ENCODE measurements at regions not wholly inside any gene's neighbourhood (a gene's known extent, or its start where the extent isn't known, plus 50 kb on each side); places are given as distances from the start of the nearest gene placed in this dataset.

- no peak for TF ChIP-seq CTCF (IDR thresholded peaks at IDR 0.05; ENCODE audit: control insufficient read depth, insufficient read depth, low read depth, low read length, missing control alignments)
Observed at GRCh38 chr14:71521238-71522135, 410.7 kb upstream of the RGS6 start.

GRCh38 chr14:71523630-71524319 is 408.5 kb upstream of the RGS6 start:
- DNase-seq (ENCODE audit: low read depth) = no peak
- TF ChIP-seq CTCF (IDR thresholded peaks at IDR 0.05; ENCODE audit: control insufficient read depth, insufficient read depth, low read depth, low read length, missing control alignments) = no peak
- no peak overlapping the region for H3K4me3 ChIP-seq (ENCODE audit: control insufficient read depth, low read depth, low read length)

More at GRCh38 chr14:71521238-71522135, 410.7 kb upstream of the RGS6 start:
- DNase-seq (ENCODE audit: low read depth) = no peak
- no peak overlapping the region for H3K4me3 ChIP-seq (ENCODE audit: control insufficient read depth, low read depth, low read length)

GRCh38 chr14:71524320-71524982 is 407.8 kb upstream of the RGS6 start:
- no peak for DNase-seq (ENCODE audit: low read depth)
- no peak for TF ChIP-seq CTCF (IDR thresholded peaks at IDR 0.05; ENCODE audit: control insufficient read depth, insufficient read depth, low read depth, low read length, missing control alignments)
- no peak overlapping the region for H3K4me3 ChIP-seq (ENCODE audit: control insufficient read depth, low read depth, low read length)

GRCh38 chr14:71525663-71526221 is 406.5 kb upstream of the RGS6 start:
- no peak for TF ChIP-seq CTCF (IDR thresholded peaks at IDR 0.05; ENCODE audit: control insufficient read depth, insufficient read depth, low read depth, low read length, missing control alignments)
- H3K4me3 ChIP-seq (ENCODE audit: control insufficient read depth, low read depth, low read length) = no peak overlapping the region
- DNase-seq (ENCODE audit: low read depth) = no peak

- no peak for TF ChIP-seq CTCF (IDR thresholded peaks at IDR 0.05; ENCODE audit: control insufficient read depth, insufficient read depth, low read depth, low read length, missing control alignments)
- no peak for DNase-seq (ENCODE audit: low read depth)
- H3K4me3 ChIP-seq (ENCODE audit: control insufficient read depth, low read depth, low read length) = no peak overlapping the region
Observed at GRCh38 chr14:71526388-71526787, 405.8 kb upstream of the RGS6 start.

GRCh38 chr14:71527838-71528237 is 404.4 kb upstream of the RGS6 start:
- no peak for TF ChIP-seq CTCF (IDR thresholded peaks at IDR 0.05; ENCODE audit: control insufficient read depth, insufficient read depth, low read depth, low read length, missing control alignments)
- no peak overlapping the region for H3K4me3 ChIP-seq (ENCODE audit: control insufficient read depth, low read depth, low read length)
- no peak for DNase-seq (ENCODE audit: low read depth)

All from AG09309 (cell line).